ENCODE measurements at regions not wholly inside any gene's neighbourhood (a gene's known extent, or its start where the extent isn't known, plus 50 kb on each side); places are given as distances from the start of the nearest gene placed in this dataset.

DNA sequence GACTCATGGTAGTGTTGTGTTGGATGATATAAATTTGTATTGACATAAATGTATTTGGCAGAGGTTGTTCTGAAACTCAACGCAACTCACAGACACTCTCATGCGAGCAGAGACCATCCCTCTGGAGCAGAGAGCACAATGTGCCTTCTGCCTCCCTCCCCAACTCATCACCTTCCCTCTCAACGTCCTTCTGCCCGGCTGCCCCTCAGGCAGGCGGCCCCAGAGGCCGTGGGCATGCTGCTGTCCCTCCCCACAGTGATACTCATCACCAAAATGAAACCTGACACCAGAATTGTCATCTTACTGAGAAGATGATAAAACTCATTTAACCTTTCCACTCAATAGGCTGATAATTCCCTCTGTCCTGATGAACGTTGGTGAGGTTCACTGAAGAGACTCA, 260.6 kb downstream of the ETS1 start:
- TF ChIP-seq RCOR1 (IDR thresholded peaks at IDR 0.05; ENCODE audit: insufficient replicate concordance, low read length) (no peak), CTCF (conservative IDR thresholded peaks at IDR 0.05; ENCODE audit: low read depth, low read length) (no peak), POLR2A (IDR thresholded peaks at IDR 0.05; ENCODE audit: low read depth, low read length) (no peak)
